GM12878 (cell line): ENCODE measurements at regions not wholly inside any gene's neighbourhood (a gene's known extent, or its start where the extent isn't known, plus 50 kb on each side); places are given as distances from the start of the nearest gene placed in this dataset.

ENCODE experiments used
- ATAC-seq: fragments of 200-7000 bp; cut with Tn5 transposase; 3 replicates; pipeline ENCODE4 v1.9.1; 2020; ENCODE audit warnings: mild to moderate bottlenecking, moderate library complexity
- BruUV-seq: library from RNA; stranded (reverse); fragments of 400-500 nt; replicated peaks from 2 replicates; lab custom pipeline; 2021; lab: Mats Ljungman, UMichigan
- CTCF ChIA-PET: fragments of 300-600 bp; sonication (Branson Sonifier 250); formaldehyde crosslinking; extraction: SDS; loops from one replicate; lab custom pipeline; 2021; ENCODE audit warnings: inconsistent platforms; lab: Yijun Ruan, JAX
- POLR2A ChIA-PET: fragments of 350-600 bp; formaldehyde crosslinking; extraction: SDS; loops from one replicate; lab custom pipeline; 2021; ENCODE audit warnings: inconsistent platforms; lab: Charles Lee
- RAD21 ChIA-PET: fragments of 300-600 bp; sonication (Branson Sonifier 250); formaldehyde crosslinking; loops from one replicate; lab custom pipeline; 2023; ENCODE audit warnings: antibody characterized with exemption; ENCODE audit not compliant: unreplicated experiment; lab: Charles Lee
- SMC1A ChIA-PET: fragments of 300-600 bp; sonication (Branson Sonifier 250); formaldehyde crosslinking; loops from one replicate; lab custom pipeline; 2023; ENCODE audit not compliant: unreplicated experiment, uncharacterized antibody; lab: Charles Lee
- DNase-seq: peaks from one replicate; pipeline ENCODE4 v3.0.0-alpha.2; 2011; ENCODE audit warnings: low read depth, low spot score
- FAIRE-seq: peaks from 3 replicates; lab custom pipeline; 2011; peaks lifted over from hg19 to GRCh38; lab: Jason Lieb, UNC
- H2AFZ ChIP-seq: 2 replicates; pipeline ENCODE4 v1.6.0; 2011; ENCODE audit warnings: low read depth, low read length, control low read depth; ENCODE audit not compliant: control insufficient read depth
- H3K27ac ChIP-seq: 2 replicates; pipeline ENCODE4 v1.5.1; 2011; ENCODE audit warnings: control low read depth; ENCODE audit not compliant: control insufficient read depth, insufficient read depth
- H3K27me3 ChIP-seq, 2 experiments: replicated peaks in 1 of 2; 2 replicates each; pipeline versions ENCODE4 v1.6.0 to v1.6.1; 2011; ENCODE audit warnings: low read length in 1 of 2; ENCODE audit not compliant: control insufficient read depth in 2 of 2, insufficient read depth in 2 of 2
- H3K36me3 ChIP-seq, 2 experiments: 2 replicates each; pipeline ENCODE4 v1.5.1; 2011; ENCODE audit warnings: low read length in 1 of 2; ENCODE audit not compliant: control insufficient read depth in 2 of 2, insufficient read depth in 2 of 2
- H3K4me1 ChIP-seq: 2 replicates; pipeline ENCODE4 v1.6.1; 2011; ENCODE audit warnings: mild to moderate bottlenecking, low read length, moderate library complexity, mixed read lengths; ENCODE audit not compliant: control insufficient read depth, insufficient read depth
- H3K4me2 ChIP-seq: 2 replicates; pipeline ENCODE4 v1.6.0; 2011; ENCODE audit warnings: control low read depth; ENCODE audit not compliant: control insufficient read depth, insufficient read depth
- H3K4me3 ChIP-seq: fragments of 200-600 bp; sonication (generic); 2 replicates; pipeline ENCODE4 v1.5.1; 2016
- H3K79me2 ChIP-seq: 2 replicates; pipeline ENCODE4 v1.6.0; 2011; ENCODE audit warnings: low read length; ENCODE audit not compliant: control insufficient read depth, insufficient read depth
- H3K9ac ChIP-seq: 2 replicates; pipeline ENCODE4 v1.8.0; 2011; ENCODE audit warnings: low read length, control low read depth, mixed read lengths; ENCODE audit not compliant: control insufficient read depth, insufficient read depth
- H3K9me3 ChIP-seq: replicated peaks from 3 replicates; pipeline ENCODE4 v1.5.1; 2011; ENCODE audit warnings: mild to moderate bottlenecking, low read length; ENCODE audit not compliant: control insufficient read depth, insufficient read depth
- H4K20me1 ChIP-seq: 2 replicates; pipeline ENCODE4 v1.6.0; 2011; ENCODE audit not compliant: control insufficient read depth, insufficient read depth
- CBFB ChIP-seq: IDR thresholded peaks from 2 replicates; pipeline ENCODE4 v1.6.1; 2016; ENCODE audit warnings: antibody characterized with exemption, low read depth
- CBX5 ChIP-seq: sonication (generic); IDR thresholded peaks from 2 replicates; pipeline ENCODE4 v1.6.1; 2016; ENCODE audit warnings: low read depth, moderate library complexity, mild to moderate bottlenecking, inconsistent platforms
- CHD1 ChIP-seq: IDR thresholded peaks from 2 replicates; pipeline ENCODE4 v1.6.1; 2012; ENCODE audit warnings: low read depth, low read length, improper control_type of control experiment
- CREB1 ChIP-seq: IDR thresholded peaks from 2 replicates; pipeline ENCODE4 v1.6.1; 2012; ENCODE audit warnings: low read depth, mild to moderate bottlenecking, inconsistent platforms
- CTCF ChIP-seq, 3 experiments: IDR thresholded peaks in 2 of 3; conservative IDR thresholded peaks in 1 of 3; 2 replicates each; pipeline ENCODE4 v1.5.1; 2011; ENCODE audit warnings: low read depth in 3 of 3, low read length in 3 of 3, mild to moderate bottlenecking in 3 of 3, control low read depth in 2 of 3, moderate library complexity in 2 of 3, inconsistent platforms in 1 of 3, mixed read lengths in 1 of 3; ENCODE audit not compliant: control insufficient read depth in 2 of 3, insufficient read depth in 1 of 3; ENCODE audit errors: extremely low read depth in 1 of 3
- PAX8 ChIP-seq: fragments of 450-650 bp; IDR thresholded peaks from 2 replicates; pipeline ENCODE4 v1.6.1; 2017; ENCODE audit warnings: mild to moderate bottlenecking, moderate library complexity
- POLR2AphosphoS2 ChIP-seq: IDR thresholded peaks from 2 replicates; pipeline ENCODE4 v1.6.1; 2011; ENCODE audit warnings: low read depth, mild to moderate bottlenecking, low read length, improper control_type of control experiment, moderate library complexity
- RB1 ChIP-seq: fragments of 450-650 bp; formaldehyde crosslinking; IDR thresholded peaks from 2 replicates; pipeline ENCODE4 v1.6.1; 2017; ENCODE audit warnings: mild to moderate bottlenecking, borderline replicate concordance
- TBL1XR1 ChIP-seq: IDR thresholded peaks from 2 replicates; pipeline ENCODE4 v1.6.1; 2012; ENCODE audit warnings: low read depth, low read length, improper control_type of control experiment
- ZZZ3 ChIP-seq: IDR thresholded peaks from 2 replicates; pipeline ENCODE4 v1.6.1; 2011; ENCODE audit warnings: low read depth; ENCODE audit not compliant: control insufficient read depth, insufficient read length
- WGBS: methylation state at CpG from one replicate; pipeline ENCODE4 v1.1.6; 2016; ENCODE audit warnings: low lambda C conversion rate; ENCODE audit not compliant: insufficient replicate concordance, insufficient coverage; ENCODE audit errors: missing lambda C conversion rate; 5-methylcytosine and 5-hydroxymethylcytosine counted together
- in situ Hi-C: fragments of 300-500 bp; cut with MboI; formaldehyde crosslinking; loops from 9 replicates; pipeline ENCODE4 v1.14.3; 2018; ENCODE audit warnings: mixed read lengths
- intact Hi-C: fragments of 100-400 bp; cut with micrococcal nuclease; formaldehyde crosslinking; loops from one replicate; pipeline ENCODE4 v1.14.2; 2022; ENCODE audit not compliant: unreplicated experiment
- TF ChIP-seq, protein P1 (sequence below): fragments of 450-650 bp; IDR thresholded peaks from 2 replicates; pipeline ENCODE4 v1.6.1; 2014; ENCODE audit warnings: mild to moderate bottlenecking

- ATAC-seq = no peak; the same call in 2 of the 3 replicates
- no peaks in the 10 kb centered on the region for H3K4me1 ChIP-seq
- ChIA-PET CTCF (interaction anchor here (2.5 kb wide), 1 partner anchor 16 kb away, joined by 12 read pairs; no protein-coding TSS in a partner anchor), RAD21 (no interaction called here), POLR2A (no interaction called here), SMC1A (no interaction called here)
- H3K27ac ChIP-seq = no peak overlapping the region
- H3K9ac ChIP-seq = no peak overlapping the region
- WGBS = 67% methylated on average over 3 of the region's 3 CpGs
- DNase-seq = no peak
- H3K9me3 ChIP-seq = no peaks in the 10 kb centered on the region
- in situ Hi-C loops (no loop called here), intact Hi-C loops (no loop called here)
- no peak for FAIRE-seq
- no peaks in the 10 kb centered on the region for H3K27me3 ChIP-seq
- H3K79me2 ChIP-seq = no peaks in the 10 kb centered on the region
- no peaks in the 10 kb centered on the region for H4K20me1 ChIP-seq
- no peak overlapping the region for H3K4me2 ChIP-seq
- H2AFZ ChIP-seq = no peak overlapping the region
- no peak for TF ChIP-seq CHD1
- TF ChIP-seq CBX5 = no peak
- TF ChIP-seq, protein P1, sequence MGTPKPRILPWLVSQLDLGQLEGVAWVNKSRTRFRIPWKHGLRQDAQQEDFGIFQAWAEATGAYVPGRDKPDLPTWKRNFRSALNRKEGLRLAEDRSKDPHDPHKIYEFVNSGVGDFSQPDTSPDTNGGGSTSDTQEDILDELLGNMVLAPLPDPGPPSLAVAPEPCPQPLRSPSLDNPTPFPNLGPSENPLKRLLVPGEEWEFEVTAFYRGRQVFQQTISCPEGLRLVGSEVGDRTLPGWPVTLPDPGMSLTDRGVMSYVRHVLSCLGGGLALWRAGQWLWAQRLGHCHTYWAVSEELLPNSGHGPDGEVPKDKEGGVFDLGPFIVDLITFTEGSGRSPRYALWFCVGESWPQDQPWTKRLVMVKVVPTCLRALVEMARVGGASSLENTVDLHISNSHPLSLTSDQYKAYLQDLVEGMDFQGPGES = no peak
- no peak for TF ChIP-seq CREB1
- TF ChIP-seq CTCF (IDR thresholded peaks at IDR 0.05 in 2 of 3, conservative IDR thresholded peaks at IDR 0.05 in 1 of 3; ENCODE audit: control insufficient read depth in 2 of 3, extremely low read depth in 1 of 3, insufficient read depth in 1 of 3, low read depth in 3 of 3, low read length in 3 of 3) = no peak
- TF ChIP-seq ZZZ3 = no peak
- TF ChIP-seq POLR2AphosphoS2 = no peak
- TF ChIP-seq TBL1XR1 = no peak
- TF ChIP-seq RB1 = no peak
- no peak for TF ChIP-seq CBFB
- no peak for TF ChIP-seq PAX8
- no peaks in the 10 kb centered on the region for H3K36me3 ChIP-seq
- no TSS peak for BruUV-seq
- H3K4me3 ChIP-seq = no peak overlapping the region
Measured at GRCh38 chr7:136131304-136131630, 154.1 kb upstream of the MTPN start.
